K562 (cell line): ENCODE measurements at regions not wholly inside any gene's neighbourhood (a gene's known extent, or its start where the extent isn't known, plus 50 kb on each side); places are given as distances from the start of the nearest gene placed in this dataset.

Source experiments
- CBFA2T2 ChIP-seq: fragments of 450-650 bp; conservative IDR thresholded peaks from 2 replicates; pipeline ENCODE4 v1.6.1; 2017; ENCODE audit warnings: mild to moderate bottlenecking
- FOXP1 ChIP-seq: sonication (generic); formaldehyde crosslinking; IDR thresholded peaks from 2 replicates; pipeline ENCODE4 v1.8.0; 2022; ENCODE audit warnings: mild to moderate bottlenecking, missing genetic modification reagents
- MAFF ChIP-seq: IDR thresholded peaks from 2 replicates; pipeline ENCODE4 v1.6.1; 2012; ENCODE audit warnings: low read length, improper control_type of control experiment
- NCOR1 ChIP-seq: fragments of 450-650 bp; IDR thresholded peaks from 2 replicates; pipeline ENCODE4 v1.6.1; 2016; ENCODE audit warnings: mild to moderate bottlenecking, moderate library complexity
- PHF20 ChIP-seq: fragments of 450-650 bp; IDR thresholded peaks from 2 replicates; pipeline ENCODE4 v1.6.1; 2018; ENCODE audit not compliant: partially characterized antibody
- POLR2B ChIP-seq: fragments of 450-650 bp; IDR thresholded peaks from 2 replicates; pipeline ENCODE4 v1.6.1; 2018; ENCODE audit warnings: low read depth; ENCODE audit not compliant: partially characterized antibody
- RBM34 ChIP-seq: fragments of 200-400 bp; formaldehyde crosslinking; IDR thresholded peaks from 2 replicates; pipeline ENCODE4 v1.6.1; 2018; ENCODE audit warnings: low read length, borderline replicate concordance; ENCODE audit not compliant: insufficient read depth
- TCF7L2 ChIP-seq: fragments of 150-350 bp; IDR thresholded peaks from 2 replicates; pipeline ENCODE4 v1.6.1; 2016; ENCODE audit warnings: low read depth, mild to moderate bottlenecking, low read length, moderate library complexity
- ZFPM2 ChIP-seq: fragments of 250-450 bp; sonication (Bioruptor Pico); IDR thresholded peaks from 2 replicates; pipeline ENCODE4 v1.5.1; 2022; ENCODE audit warnings: mild to moderate bottlenecking
- ZFX ChIP-seq: sonication (generic); formaldehyde crosslinking; IDR thresholded peaks from 2 replicates; pipeline ENCODE4 v1.8.0; 2022; ENCODE audit warnings: mild to moderate bottlenecking, missing genetic modification reagents, moderate library complexity
- TF ChIP-seq, protein P1 (sequence below), 2 experiments: fragments of 450-650 bp; IDR thresholded peaks; 2 replicates each; pipeline ENCODE4 v1.6.1; 2016
- TF ChIP-seq, protein P2 (sequence below), 2 experiments: fragments of 450-650 bp; IDR thresholded peaks; 2 replicates each; pipeline ENCODE4 v1.6.1; 2016; ENCODE audit warnings: mild to moderate bottlenecking in 2 of 2, borderline replicate concordance in 1 of 2, low read depth in 1 of 2, moderate library complexity in 1 of 2
- TF ChIP-seq, protein P3 (sequence below): fragments of 450-650 bp; IDR thresholded peaks from 2 replicates; pipeline ENCODE4 v1.6.1; 2016; ENCODE audit warnings: mild to moderate bottlenecking
- TF ChIP-seq, protein P4 (sequence below): sonication (generic); formaldehyde crosslinking; IDR thresholded peaks from 2 replicates; pipeline ENCODE4 v1.9.0; 2022; ENCODE audit warnings: mild to moderate bottlenecking, missing genetic modification reagents

DNA sequence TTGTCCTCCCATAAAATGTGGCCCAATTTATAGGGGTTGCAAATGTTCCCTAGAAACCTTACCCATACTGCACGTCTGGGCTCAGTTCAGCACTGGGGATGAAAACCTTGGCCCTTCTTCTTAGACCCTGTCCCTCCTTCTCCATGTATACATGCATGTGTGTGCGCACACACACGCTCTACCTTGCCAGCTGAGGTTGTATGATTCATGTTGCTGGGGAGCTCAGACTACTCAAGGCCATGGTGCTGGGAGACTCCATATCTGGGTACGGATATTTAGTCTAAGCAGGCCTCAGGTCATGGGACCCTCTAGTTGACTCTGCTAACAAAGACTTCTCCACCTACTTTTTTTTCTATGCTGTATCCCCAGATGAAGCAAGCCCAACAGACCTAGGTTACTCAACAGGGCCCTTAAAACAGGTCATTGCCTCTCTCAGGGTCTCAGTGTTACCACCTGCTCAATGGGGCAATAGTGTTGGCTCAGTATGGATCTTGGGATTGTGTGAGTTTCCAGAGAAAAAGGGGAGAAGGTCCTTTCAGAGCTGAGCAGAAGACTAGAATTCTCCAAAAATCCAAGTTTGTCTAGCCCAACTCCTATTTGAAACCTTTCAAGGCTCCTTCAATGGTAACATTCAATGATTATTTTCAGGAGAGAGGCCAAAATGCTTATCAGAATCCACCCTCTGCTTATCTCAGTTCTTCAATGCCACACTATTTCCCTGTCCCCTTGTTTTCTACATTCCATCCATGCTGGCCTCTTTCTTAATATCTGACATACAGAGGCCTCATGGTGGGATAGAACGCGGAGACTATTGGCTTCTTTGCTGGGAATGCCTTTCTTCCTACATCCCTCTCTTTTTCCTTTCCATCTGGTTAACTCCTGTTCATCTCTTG is 123.6 kb upstream of the PITX1 start (continued):
- TF ChIP-seq, protein P1, sequence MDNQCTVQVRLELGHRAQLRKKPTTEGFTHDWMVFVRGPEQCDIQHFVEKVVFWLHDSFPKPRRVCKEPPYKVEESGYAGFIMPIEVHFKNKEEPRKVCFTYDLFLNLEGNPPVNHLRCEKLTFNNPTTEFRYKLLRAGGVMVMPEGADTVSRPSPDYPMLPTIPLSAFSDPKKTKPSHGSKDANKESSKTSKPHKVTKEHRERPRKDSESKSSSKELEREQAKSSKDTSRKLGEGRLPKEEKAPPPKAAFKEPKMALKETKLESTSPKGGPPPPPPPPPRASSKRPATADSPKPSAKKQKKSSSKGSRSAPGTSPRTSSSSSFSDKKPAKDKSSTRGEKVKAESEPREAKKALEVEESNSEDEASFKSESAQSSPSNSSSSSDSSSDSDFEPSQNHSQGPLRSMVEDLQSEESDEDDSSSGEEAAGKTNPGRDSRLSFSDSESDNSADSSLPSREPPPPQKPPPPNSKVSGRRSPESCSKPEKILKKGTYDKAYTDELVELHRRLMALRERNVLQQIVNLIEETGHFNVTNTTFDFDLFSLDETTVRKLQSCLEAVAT (IDR thresholded peaks at IDR 0.05): no peak
- TF ChIP-seq NCOR1 (peak; percentile 59), MAFF (no peak), PHF20 (peak; percentile 74), CBFA2T2 (peak; percentile 73), ZFPM2 (CRISPR knock-in tag) (no peak), RBM34 (no peak), TCF7L2 (no peak), POLR2B (no peak), ZFX (CRISPR knock-in tag) (peak; percentile 43), FOXP1 (no peak)
- TF ChIP-seq, protein P2, sequence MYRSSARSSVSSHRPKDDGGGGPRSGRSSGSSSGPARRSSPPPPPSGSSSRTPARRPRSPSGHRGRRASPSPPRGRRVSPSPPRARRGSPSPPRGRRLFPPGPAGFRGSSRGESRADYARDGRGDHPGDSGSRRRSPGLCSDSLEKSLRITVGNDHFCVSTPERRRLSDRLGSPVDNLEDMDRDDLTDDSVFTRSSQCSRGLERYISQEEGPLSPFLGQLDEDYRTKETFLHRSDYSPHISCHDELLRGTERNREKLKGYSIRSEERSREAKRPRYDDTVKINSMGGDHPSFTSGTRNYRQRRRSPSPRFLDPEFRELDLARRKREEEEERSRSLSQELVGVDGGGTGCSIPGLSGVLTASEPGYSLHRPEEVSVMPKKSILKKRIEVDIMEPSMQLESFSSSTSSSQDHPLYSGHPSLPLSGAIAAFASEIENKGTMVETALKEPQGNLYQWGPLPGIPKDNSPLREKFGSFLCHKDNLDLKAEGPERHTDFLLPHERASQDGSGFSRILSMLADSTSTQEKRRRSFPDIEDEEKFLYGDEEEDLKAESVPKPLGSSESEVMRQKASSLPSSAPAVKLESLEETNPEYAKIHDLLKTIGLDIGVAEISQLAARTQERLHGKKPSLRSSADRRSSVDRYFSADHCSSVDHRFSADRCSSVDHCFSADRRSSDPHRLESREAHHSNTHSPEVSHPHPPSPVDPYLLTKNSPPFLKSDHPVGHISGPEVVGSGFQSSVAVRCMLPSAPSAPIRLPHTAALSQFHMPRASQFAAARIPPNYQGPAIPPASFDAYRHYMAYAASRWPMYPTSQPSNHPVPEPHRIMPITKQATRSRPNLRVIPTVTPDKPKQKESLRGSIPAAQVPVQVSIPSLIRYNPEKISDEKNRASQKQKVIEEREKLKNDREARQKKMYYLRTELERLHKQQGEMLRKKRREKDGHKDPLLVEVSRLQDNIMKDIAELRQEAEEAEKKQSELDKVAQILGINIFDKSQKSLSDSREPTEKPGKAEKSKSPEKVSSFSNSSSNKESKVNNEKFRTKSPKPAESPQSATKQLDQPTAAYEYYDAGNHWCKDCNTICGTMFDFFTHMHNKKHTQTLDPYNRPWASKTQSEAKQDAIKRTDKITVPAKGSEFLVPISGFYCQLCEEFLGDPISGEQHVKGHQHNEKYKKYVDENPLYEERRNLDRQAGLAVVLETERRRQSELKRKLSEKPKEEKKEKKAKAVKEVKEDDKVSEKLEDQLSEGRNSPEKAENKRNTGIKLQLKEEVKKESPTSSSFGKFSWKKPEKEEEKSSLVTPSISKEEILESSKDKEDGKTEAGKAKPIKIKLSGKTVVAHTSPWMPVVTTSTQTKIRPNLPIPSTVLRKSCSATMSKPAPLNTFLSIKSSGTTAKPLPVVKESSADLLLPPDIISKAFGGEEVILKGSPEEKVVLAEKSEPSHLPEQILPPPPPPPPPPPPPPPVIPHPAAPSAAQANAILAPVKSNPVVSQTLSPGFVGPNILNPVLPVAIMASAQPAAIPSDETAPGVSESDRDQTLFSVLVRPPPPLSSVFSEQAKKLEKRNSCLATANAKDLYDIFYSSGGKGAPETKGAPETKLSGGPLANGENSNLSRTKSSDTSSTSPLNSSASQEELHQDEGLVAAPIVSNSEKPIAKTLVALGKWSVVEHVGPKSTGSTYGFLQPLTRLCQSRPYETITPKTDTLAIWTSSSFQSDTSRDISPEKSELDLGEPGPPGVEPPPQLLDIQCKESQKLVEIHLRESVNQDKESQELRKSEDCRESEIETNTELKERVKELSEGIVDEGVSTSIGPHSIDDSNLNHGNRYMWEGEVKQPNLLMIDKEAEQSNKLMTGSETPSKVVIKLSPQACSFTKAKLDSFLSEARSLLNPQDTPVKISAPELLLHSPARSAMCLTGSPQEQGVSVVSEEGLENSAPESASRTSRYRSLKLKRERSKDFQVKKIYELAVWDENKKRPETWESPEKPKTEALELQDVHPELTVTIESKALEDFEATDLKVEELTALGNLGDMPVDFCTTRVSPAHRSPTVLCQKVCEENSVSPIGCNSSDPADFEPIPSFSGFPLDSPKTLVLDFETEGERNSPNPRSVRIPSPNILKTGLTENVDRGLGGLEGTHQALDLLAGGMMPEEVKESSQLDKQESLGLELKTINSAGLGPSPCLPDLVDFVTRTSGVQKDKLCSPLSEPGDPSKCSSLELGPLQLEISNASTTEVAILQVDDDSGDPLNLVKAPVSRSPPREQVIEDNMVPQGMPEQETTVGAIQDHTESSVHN (IDR thresholded peaks at IDR 0.05; ENCODE audit: borderline replicate concordance in 1 of 2, low read depth in 1 of 2): no peak
- TF ChIP-seq, protein P3, sequence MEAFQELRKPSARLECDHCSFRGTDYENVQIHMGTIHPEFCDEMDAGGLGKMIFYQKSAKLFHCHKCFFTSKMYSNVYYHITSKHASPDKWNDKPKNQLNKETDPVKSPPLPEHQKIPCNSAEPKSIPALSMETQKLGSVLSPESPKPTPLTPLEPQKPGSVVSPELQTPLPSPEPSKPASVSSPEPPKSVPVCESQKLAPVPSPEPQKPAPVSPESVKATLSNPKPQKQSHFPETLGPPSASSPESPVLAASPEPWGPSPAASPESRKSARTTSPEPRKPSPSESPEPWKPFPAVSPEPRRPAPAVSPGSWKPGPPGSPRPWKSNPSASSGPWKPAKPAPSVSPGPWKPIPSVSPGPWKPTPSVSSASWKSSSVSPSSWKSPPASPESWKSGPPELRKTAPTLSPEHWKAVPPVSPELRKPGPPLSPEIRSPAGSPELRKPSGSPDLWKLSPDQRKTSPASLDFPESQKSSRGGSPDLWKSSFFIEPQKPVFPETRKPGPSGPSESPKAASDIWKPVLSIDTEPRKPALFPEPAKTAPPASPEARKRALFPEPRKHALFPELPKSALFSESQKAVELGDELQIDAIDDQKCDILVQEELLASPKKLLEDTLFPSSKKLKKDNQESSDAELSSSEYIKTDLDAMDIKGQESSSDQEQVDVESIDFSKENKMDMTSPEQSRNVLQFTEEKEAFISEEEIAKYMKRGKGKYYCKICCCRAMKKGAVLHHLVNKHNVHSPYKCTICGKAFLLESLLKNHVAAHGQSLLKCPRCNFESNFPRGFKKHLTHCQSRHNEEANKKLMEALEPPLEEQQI: no peak
- TF ChIP-seq, protein P4, sequence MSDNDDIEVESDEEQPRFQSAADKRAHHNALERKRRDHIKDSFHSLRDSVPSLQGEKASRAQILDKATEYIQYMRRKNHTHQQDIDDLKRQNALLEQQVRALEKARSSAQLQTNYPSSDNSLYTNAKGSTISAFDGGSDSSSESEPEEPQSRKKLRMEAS (CRISPR knock-in tag): no peak
